Mesenchymal stem cell (in vitro differentiated cells and primary cell): ENCODE measurements at regions not wholly inside any gene's neighbourhood (a gene's known extent, or its start where the extent isn't known, plus 50 kb on each side); places are given as distances from the start of the nearest gene placed in this dataset.

Experiments used
- DNase-seq: peaks from one replicate; pipeline ENCODE4 v3.0.0-alpha.2; 2013
- H2AFZ ChIP-seq: one replicate; pipeline ENCODE4 v1.6.1; 2013; ENCODE audit warnings: low read depth, mild to moderate bottlenecking, control low read depth, inconsistent platforms, low read length, moderate library complexity
- H2AK5ac ChIP-seq: 2 replicates; pipeline ENCODE4 v1.6.1; 2013; ENCODE audit warnings: low read length, moderate library complexity, mild to moderate bottlenecking, inconsistent platforms; ENCODE audit not compliant: severe bottlenecking
- H2BK120ac ChIP-seq: one replicate; pipeline ENCODE4 v1.6.1; 2013; ENCODE audit warnings: low read depth, mild to moderate bottlenecking, inconsistent platforms, low read length, moderate library complexity
- H2BK12ac ChIP-seq, 2 experiments: one replicate each; pipeline ENCODE4 v1.6.1; 2013; ENCODE audit warnings: inconsistent platforms in 2 of 2, low read length in 2 of 2, mild to moderate bottlenecking in 2 of 2, moderate library complexity in 2 of 2, control low read depth in 1 of 2
- H2BK15ac ChIP-seq: one replicate; pipeline ENCODE4 v1.6.1; 2013; ENCODE audit warnings: mild to moderate bottlenecking, low read depth, inconsistent platforms; ENCODE audit not compliant: poor library complexity, severe bottlenecking
- H2BK5ac ChIP-seq: 2 replicates; pipeline ENCODE4 v1.6.1; 2013; ENCODE audit warnings: low read depth, mild to moderate bottlenecking, low read length, control low read depth, inconsistent platforms; ENCODE audit not compliant: poor library complexity, severe bottlenecking
- H3K14ac ChIP-seq, 2 experiments: one replicate each; pipeline ENCODE4 v1.6.1; 2013; ENCODE audit warnings: inconsistent platforms in 2 of 2, low read length in 2 of 2, control low read depth in 1 of 2, mild to moderate bottlenecking in 1 of 2, moderate library complexity in 1 of 2
- H3K18ac ChIP-seq, 2 experiments: one replicate each; pipeline ENCODE4 v1.6.1; 2013; ENCODE audit warnings: inconsistent platforms in 2 of 2, low read length in 2 of 2, control low read depth in 1 of 2, low read depth in 1 of 2, mild to moderate bottlenecking in 1 of 2
- H3K23ac ChIP-seq, 2 experiments: one replicate each; pipeline ENCODE4 v1.6.1; 2013; ENCODE audit warnings: inconsistent platforms in 2 of 2, low read length in 2 of 2, mild to moderate bottlenecking in 2 of 2, moderate library complexity in 2 of 2, control low read depth in 1 of 2
- H3K27ac ChIP-seq: 2 replicates; pipeline ENCODE4 v1.5.1; 2013; ENCODE audit warnings: mild to moderate bottlenecking, moderate library complexity, low read length, control low read depth, inconsistent platforms; ENCODE audit not compliant: poor library complexity, severe bottlenecking
- H3K27me3 ChIP-seq, 2 experiments: 2 replicates each; pipeline versions ENCODE4 v1.6.1 to v1.7.0; 2013; ENCODE audit warnings: low read length in 2 of 2, mild to moderate bottlenecking in 2 of 2, moderate library complexity in 2 of 2, control low read depth in 1 of 2, inconsistent platforms in 1 of 2; ENCODE audit not compliant: control insufficient read depth in 1 of 2, insufficient read depth in 1 of 2
- H3K36me3 ChIP-seq, 2 experiments: 2 replicates each; pipeline versions ENCODE4 v1.6.1 to v1.7.0; 2013; ENCODE audit warnings: low read length in 2 of 2, control low read depth in 1 of 2, inconsistent platforms in 1 of 2, low read depth in 1 of 2, mild to moderate bottlenecking in 1 of 2; ENCODE audit not compliant: insufficient read depth in 2 of 2, control insufficient read depth in 1 of 2
- H3K4ac ChIP-seq, 2 experiments: one replicate each; pipeline ENCODE4 v1.6.1; 2013; ENCODE audit warnings: inconsistent platforms in 2 of 2, low read length in 2 of 2, mild to moderate bottlenecking in 2 of 2, moderate library complexity in 2 of 2, control low read depth in 1 of 2, low read depth in 1 of 2
- H3K4me1 ChIP-seq: 2 replicates; pipeline ENCODE4 v1.6.1; 2013; ENCODE audit warnings: low read depth, low read length, control low read depth; ENCODE audit not compliant: control insufficient read depth, insufficient read depth
- H3K4me2 ChIP-seq: 2 replicates; pipeline ENCODE4 v1.6.1; 2013; ENCODE audit warnings: low read length, mild to moderate bottlenecking, inconsistent platforms; ENCODE audit not compliant: poor library complexity, severe bottlenecking
- H3K4me3 ChIP-seq, 2 experiments: 2 replicates each; pipeline versions ENCODE4 v1.5.1 to v1.7.0; 2013; ENCODE audit warnings: low read length in 2 of 2, mild to moderate bottlenecking in 2 of 2, control low read depth in 1 of 2, low read depth in 1 of 2; ENCODE audit not compliant: insufficient read depth in 1 of 2
- H3K79me1 ChIP-seq: replicated peaks from 2 replicates; pipeline ENCODE4 v1.6.1; 2013; ENCODE audit warnings: mild to moderate bottlenecking, control low read depth, low read length, inconsistent platforms; ENCODE audit not compliant: poor library complexity, severe bottlenecking
- H3K9ac ChIP-seq: 2 replicates; pipeline ENCODE4 v1.7.0; 2013; ENCODE audit warnings: mild to moderate bottlenecking, low read length, moderate library complexity
- H3K9me3 ChIP-seq: 2 replicates; pipeline ENCODE4 v1.7.0; 2013; ENCODE audit warnings: mild to moderate bottlenecking, low read length; ENCODE audit not compliant: control insufficient read depth
- H4K8ac ChIP-seq: one replicate; pipeline ENCODE4 v1.6.1; 2013; ENCODE audit warnings: inconsistent platforms, mild to moderate bottlenecking, low read length, moderate library complexity
- H4K91ac ChIP-seq: one replicate; pipeline ENCODE4 v1.6.1; 2013; ENCODE audit warnings: mild to moderate bottlenecking, low read length, inconsistent platforms
- WGBS: methylation state at CpG from one replicate; pipeline ENCODE4 v1.1.7; 2013; ENCODE audit warnings: mixed read lengths; 5-methylcytosine and 5-hydroxymethylcytosine counted together

DNA sequence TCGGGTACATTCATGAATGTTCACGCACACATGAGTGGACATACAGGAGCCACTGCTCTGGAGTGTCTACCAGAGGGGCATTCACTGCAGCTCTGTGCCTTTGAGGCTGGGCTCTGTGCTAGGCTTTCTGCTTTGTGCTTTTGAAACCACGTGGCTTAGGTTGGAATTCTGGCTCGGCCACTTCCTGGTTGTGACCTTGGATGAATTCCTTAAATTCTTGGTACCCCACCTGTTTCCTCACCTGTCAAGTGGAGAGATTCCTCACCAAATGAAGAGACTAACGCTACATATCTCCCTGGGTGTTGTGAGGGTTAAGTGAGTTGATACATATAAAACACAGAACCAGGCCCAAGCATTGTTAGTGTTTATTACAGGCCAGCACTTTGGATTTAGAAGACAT, 842.8 kb downstream of the VRK1 start:
- Histone ChIP-seq H3K27me3 (no peaks in the 10 kb centered on the region), H2AK5ac (no peak overlapping the region), H3K79me1 (no peaks in the 10 kb centered on the region), H3K4me1 (no peaks in the 10 kb centered on the region), H3K4me2 (no peak overlapping the region), H4K91ac (no peak overlapping the region), H3K9me3 (no peaks in the 10 kb centered on the region), H2BK120ac (no peak overlapping the region), H3K4ac (no peak overlapping the region), H2BK5ac (no peak overlapping the region), H2BK12ac (no peak overlapping the region), H3K36me3 (no peaks in the 10 kb centered on the region), H2AFZ (no peak overlapping the region), H3K18ac (no peak overlapping the region), H4K8ac (no peak overlapping the region), H3K4me3 (no peak overlapping the region), H3K23ac (no peak overlapping the region), H3K9ac (no peak overlapping the region), H3K27ac (no peak overlapping the region), H3K14ac (no peak overlapping the region), H2BK15ac (no peak overlapping the region)
- no peak for DNase-seq
- 52% methylated on average over 5 of the region's 5 CpGs for WGBS

DNA sequence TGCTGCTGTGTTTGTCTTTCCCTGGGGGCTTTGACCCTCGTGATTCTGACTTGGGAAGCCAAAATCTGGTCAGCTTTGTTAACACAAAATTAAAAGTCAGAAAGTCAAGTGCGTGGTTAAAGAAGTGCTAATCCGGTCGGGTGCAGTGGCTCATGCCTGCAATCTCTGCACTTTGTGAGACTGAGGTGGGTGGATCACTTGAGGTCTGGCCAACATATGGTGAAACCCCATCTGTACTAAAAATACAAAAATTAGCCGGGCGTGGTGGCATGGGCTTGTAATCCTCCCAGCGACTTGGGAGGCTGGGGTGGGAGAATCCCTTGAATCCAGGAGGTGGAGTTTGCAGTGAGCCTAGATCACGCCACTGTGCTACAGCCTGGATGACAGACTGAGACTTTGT, 844.6 kb downstream of the VRK1 start:
- H2BK120ac ChIP-seq = no peak overlapping the region
- no peaks in the 10 kb centered on the region for H3K9me3 ChIP-seq
- no peak overlapping the region for H3K23ac ChIP-seq
- no peaks in the 10 kb centered on the region for H3K27me3 ChIP-seq
- no peak overlapping the region for H4K8ac ChIP-seq
- no peak overlapping the region for H2BK12ac ChIP-seq
- no peak overlapping the region for H3K4ac ChIP-seq
- H3K14ac ChIP-seq = no peak overlapping the region
- no peaks in the 10 kb centered on the region for H3K79me1 ChIP-seq
- no peak overlapping the region for H3K18ac ChIP-seq
- DNase-seq = no peak
- H2AK5ac ChIP-seq = no peak overlapping the region
- no peak overlapping the region for H4K91ac ChIP-seq
- H2BK15ac ChIP-seq = no peak overlapping the region
- H3K9ac ChIP-seq = peak overlapping the region; percentile 72
- no peaks in the 10 kb centered on the region for H3K36me3 ChIP-seq
- 59% methylated on average over 8 of the region's 8 CpGs for WGBS
- H3K4me3 ChIP-seq = no peak overlapping the region
- no peak overlapping the region for H3K4me2 ChIP-seq
- no peaks in the 10 kb centered on the region for H3K4me1 ChIP-seq
- no peak overlapping the region for H2BK5ac ChIP-seq
- H3K27ac ChIP-seq = no peak overlapping the region
- no peak overlapping the region for H2AFZ ChIP-seq

DNA sequence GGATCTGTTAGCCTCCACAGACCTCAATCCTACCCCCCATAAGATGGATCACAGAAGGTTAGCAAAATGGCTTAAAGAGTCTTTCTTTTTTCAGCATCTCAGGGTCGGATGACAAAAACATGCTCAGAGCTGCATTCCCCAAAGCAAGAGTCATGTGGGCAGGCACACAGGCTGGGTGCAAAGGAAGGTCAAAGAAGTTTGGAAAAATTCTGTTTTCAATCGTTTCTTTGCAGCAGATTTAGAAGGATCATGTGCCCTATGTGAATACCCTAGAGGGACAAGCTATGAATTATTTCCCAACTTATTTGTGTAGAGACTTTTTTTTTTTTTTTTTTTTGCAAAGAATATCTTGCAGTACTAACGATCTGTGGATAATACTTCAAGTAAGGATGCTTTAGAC, 845.4 kb downstream of the VRK1 start:
- Histone ChIP-seq H3K27ac (no peak overlapping the region), H3K14ac (no peak overlapping the region), H3K36me3 (no peaks in the 10 kb centered on the region), H2BK15ac (no peak overlapping the region), H3K23ac (no peak overlapping the region), H3K27me3 (no peaks in the 10 kb centered on the region), H3K9ac (peak overlapping the region; percentile 72), H3K4me3 (no peak overlapping the region), H2AFZ (no peak overlapping the region), H3K18ac (no peak overlapping the region), H4K91ac (no peak overlapping the region), H4K8ac (no peak overlapping the region), H2BK5ac (no peak overlapping the region), H3K79me1 (no peaks in the 10 kb centered on the region), H3K4ac (no peak overlapping the region), H2AK5ac (no peak overlapping the region), H2BK120ac (no peak overlapping the region), H3K9me3 (no peaks in the 10 kb centered on the region), H3K4me1 (no peaks in the 10 kb centered on the region), H3K4me2 (no peak overlapping the region), H2BK12ac (no peak overlapping the region)
- WGBS = 50% methylated on average over 2 of the region's 3 CpGs
- no peak for DNase-seq

DNA sequence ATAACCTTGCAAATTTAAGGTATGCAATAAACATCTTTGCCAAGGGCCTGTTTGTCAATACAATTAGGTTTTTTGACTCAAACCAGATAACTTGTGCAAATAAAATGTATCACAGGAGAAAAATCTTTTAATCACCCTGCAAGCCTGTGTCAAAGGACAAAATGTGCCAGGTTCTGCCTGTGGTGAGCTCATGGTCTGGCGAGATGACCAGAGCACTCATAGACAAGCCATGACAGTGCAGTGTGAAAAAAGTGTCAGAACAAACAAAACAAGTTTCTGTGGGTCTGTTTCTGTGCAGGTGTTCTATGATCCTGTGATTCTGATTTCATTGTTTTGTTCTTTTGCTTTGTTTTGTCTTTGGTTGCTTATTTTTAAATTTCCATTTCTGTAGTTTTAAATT, 847.2 kb downstream of the VRK1 start:
- Histone ChIP-seq H3K4me1 (no peaks in the 10 kb centered on the region), H3K4ac (no peak overlapping the region), H3K9ac (no peak overlapping the region), H3K27me3 (no peaks in the 10 kb centered on the region), H3K23ac (no peak overlapping the region), H4K8ac (no peak overlapping the region), H4K91ac (no peak overlapping the region), H3K4me2 (no peak overlapping the region), H2AFZ (no peak overlapping the region), H3K79me1 (no peaks in the 10 kb centered on the region), H3K4me3 (no peak overlapping the region), H3K27ac (no peak overlapping the region), H2BK12ac (no peak overlapping the region), H3K14ac (no peak overlapping the region), H2BK5ac (no peak overlapping the region), H2BK15ac (no peak overlapping the region), H3K36me3 (no peaks in the 10 kb centered on the region), H3K9me3 (no peaks in the 10 kb centered on the region), H3K18ac (no peak overlapping the region), H2BK120ac (no peak overlapping the region), H2AK5ac (no peak overlapping the region)
- DNase-seq = no peak
- WGBS = 44% methylated on average over 1 of the region's 1 CpG
